Breast epithelium (tissue), 4 donors: ENCODE measurements at regions not wholly inside any gene's neighbourhood (a gene's known extent, or its start where the extent isn't known, plus 50 kb on each side); places are given as distances from the start of the nearest gene placed in this dataset.

Experiments
- DNase-seq, 2 donors: peaks; one replicate each; pipeline ENCODE4 v3.0.0-alpha.2; 2019; ENCODE audit warnings: low spot score in 2 of 2
- H3K27ac ChIP-seq, 2 donors: fragments of 200-600 bp; sonication (generic) in 1 of 2; one replicate each; pipeline ENCODE4 v1.5.1; 2016 to 2019; ENCODE audit warnings: mild to moderate bottlenecking in 1 of 2
- H3K27me3 ChIP-seq, 2 donors: fragments of 200-600 bp; sonication (generic) in 1 of 2; one replicate each; pipeline versions ENCODE4 v1.5.1 to v1.6.0; 2017 to 2019; ENCODE audit warnings: control low read depth in 1 of 2, mild to moderate bottlenecking in 1 of 2
- H3K36me3 ChIP-seq: fragments of 200-600 bp; one replicate; pipeline ENCODE4 v1.5.1; 2019
- H3K4me1 ChIP-seq, 2 donors: fragments of 200-600 bp; sonication (generic); one replicate each; pipeline ENCODE4 v1.5.1; 2016 to 2019; ENCODE audit warnings: control low read depth in 1 of 2
- H3K4me3 ChIP-seq, 3 donors: fragments of 200-600 bp; sonication (generic); 1 replicate in 2 of 3; 2 replicates in 1 of 3; pipeline ENCODE4 v1.5.1; 2016 to 2019; ENCODE audit warnings: mild to moderate bottlenecking in 3 of 3, moderate library complexity in 2 of 3
- H3K9me3 ChIP-seq, 2 donors: fragments of 200-600 bp; sonication (generic) in 1 of 2; one replicate each; pipeline ENCODE4 v1.5.1; 2016 to 2019; ENCODE audit warnings: control low read depth in 1 of 2
- POLR2A ChIP-seq: fragments of 450-650 bp; IDR thresholded peaks from one replicate; pipeline ENCODE4 v1.6.1; 2016; ENCODE audit warnings: antibody characterized with exemption, mild to moderate bottlenecking, moderate library complexity
- POLR2AphosphoS5 ChIP-seq, 3 donors: sonication (generic); formaldehyde crosslinking; IDR thresholded peaks; one replicate each; pipeline ENCODE4 v1.6.1; 2017; ENCODE audit warnings: antibody characterized with exemption in 3 of 3
- intact Hi-C: fragments of 100-400 bp; cut with DNase I; formaldehyde crosslinking; loops from one replicate; pipeline ENCODE4 v1.15.1; 2023; ENCODE audit warnings: low total_unique reads
- TF ChIP-seq, protein P1 (sequence below), 3 donors: fragments of 450-650 bp; IDR thresholded peaks; one replicate each; pipeline ENCODE4 v1.5.1; 2016 to 2017; ENCODE audit warnings: antibody characterized with exemption in 3 of 3, mild to moderate bottlenecking in 3 of 3, moderate library complexity in 3 of 3

DNA sequence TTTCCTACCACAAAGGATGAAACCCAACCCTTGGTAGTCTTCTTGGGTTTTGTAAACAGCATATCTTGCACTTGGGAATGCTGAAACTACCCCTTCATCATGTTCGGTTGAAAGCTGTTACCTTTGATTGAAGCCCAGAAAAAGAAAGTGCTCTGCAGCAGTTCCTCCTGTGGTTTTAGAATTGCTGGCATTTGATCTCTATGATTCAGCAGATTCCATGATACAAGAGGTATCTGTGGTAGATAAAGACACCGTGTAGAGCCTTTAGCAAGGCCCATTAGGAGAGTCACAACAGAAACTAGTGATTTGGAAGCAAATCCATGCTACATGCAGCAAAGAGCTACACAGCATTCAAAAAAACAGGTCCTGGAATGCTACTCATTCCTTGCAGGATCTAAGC is 557.0 kb downstream of the TLE1 start:
- TF ChIP-seq, protein P1, sequence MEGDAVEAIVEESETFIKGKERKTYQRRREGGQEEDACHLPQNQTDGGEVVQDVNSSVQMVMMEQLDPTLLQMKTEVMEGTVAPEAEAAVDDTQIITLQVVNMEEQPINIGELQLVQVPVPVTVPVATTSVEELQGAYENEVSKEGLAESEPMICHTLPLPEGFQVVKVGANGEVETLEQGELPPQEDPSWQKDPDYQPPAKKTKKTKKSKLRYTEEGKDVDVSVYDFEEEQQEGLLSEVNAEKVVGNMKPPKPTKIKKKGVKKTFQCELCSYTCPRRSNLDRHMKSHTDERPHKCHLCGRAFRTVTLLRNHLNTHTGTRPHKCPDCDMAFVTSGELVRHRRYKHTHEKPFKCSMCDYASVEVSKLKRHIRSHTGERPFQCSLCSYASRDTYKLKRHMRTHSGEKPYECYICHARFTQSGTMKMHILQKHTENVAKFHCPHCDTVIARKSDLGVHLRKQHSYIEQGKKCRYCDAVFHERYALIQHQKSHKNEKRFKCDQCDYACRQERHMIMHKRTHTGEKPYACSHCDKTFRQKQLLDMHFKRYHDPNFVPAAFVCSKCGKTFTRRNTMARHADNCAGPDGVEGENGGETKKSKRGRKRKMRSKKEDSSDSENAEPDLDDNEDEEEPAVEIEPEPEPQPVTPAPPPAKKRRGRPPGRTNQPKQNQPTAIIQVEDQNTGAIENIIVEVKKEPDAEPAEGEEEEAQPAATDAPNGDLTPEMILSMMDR (IDR thresholded peaks at IDR 0.05): no peak
- TF ChIP-seq POLR2AphosphoS5 (IDR thresholded peaks at IDR 0.05) (no peak), POLR2A (no peak)
- Histone ChIP-seq H3K27ac (no peak overlapping the region), H3K4me1 (no peaks in the 10 kb centered on the region), H3K9me3 (no peaks in the 10 kb centered on the region), H3K27me3 (no peaks in the 10 kb centered on the region), H3K36me3 (no peaks in the 10 kb centered on the region), H3K4me3 (no peak overlapping the region)
- intact Hi-C loops: no loop called here
- no peak for DNase-seq

GRCh38 chr9:81128701-81129100 is 560.6 kb downstream of the TLE1 start:
- H3K9me3 ChIP-seq: no peaks in the 10 kb centered on the region
- DNase-seq: no peak
- TF ChIP-seq, protein P1 (IDR thresholded peaks at IDR 0.05): no peak
- TF ChIP-seq POLR2A (no peak), POLR2AphosphoS5 (IDR thresholded peaks at IDR 0.05) (no peak)
- H3K36me3 ChIP-seq: no peaks in the 10 kb centered on the region
- H3K27me3 ChIP-seq: no peaks in the 10 kb centered on the region
- H3K27ac ChIP-seq: no peak overlapping the region
- intact Hi-C loops: no loop called here
- no peaks in the 10 kb centered on the region for H3K4me1 ChIP-seq
- no peak overlapping the region for H3K4me3 ChIP-seq

GRCh38 chr9:81125446-81126092 is 563.8 kb downstream of the TLE1 start:
- intact Hi-C loops: no loop called here
- TF ChIP-seq, protein P1 (IDR thresholded peaks at IDR 0.05): no peak
- TF ChIP-seq POLR2AphosphoS5 (IDR thresholded peaks at IDR 0.05): no peak
- TF ChIP-seq POLR2A: no peak

GRCh38 chr9:81123526-81123925 is 565.8 kb downstream of the TLE1 start:
- no peak for DNase-seq
- TF ChIP-seq, protein P1 (IDR thresholded peaks at IDR 0.05): no peak
- no peak for TF ChIP-seq POLR2AphosphoS5 (IDR thresholded peaks at IDR 0.05)
- no peak for TF ChIP-seq POLR2A
- Histone ChIP-seq H3K4me3 (no peak overlapping the region), H3K36me3 (no peaks in the 10 kb centered on the region), H3K4me1 (no peaks in the 10 kb centered on the region), H3K9me3 (no peaks in the 10 kb centered on the region), H3K27ac (no peak overlapping the region), H3K27me3 (no peaks in the 10 kb centered on the region)
- intact Hi-C loops: no loop called here

More at GRCh38 chr9:81125446-81126092, 563.8 kb downstream of the TLE1 start:
- no peaks in the 10 kb centered on the region for H3K36me3 ChIP-seq
- no peak overlapping the region for H3K4me3 ChIP-seq
- DNase-seq: no peak
- no peaks in the 10 kb centered on the region for H3K9me3 ChIP-seq
- H3K27me3 ChIP-seq: no peaks in the 10 kb centered on the region
- H3K4me1 ChIP-seq: no peaks in the 10 kb centered on the region
- H3K27ac ChIP-seq: no peak overlapping the region

GRCh38 chr9:81122749-81123148 is 566.6 kb downstream of the TLE1 start:
- no peak overlapping the region for H3K27ac ChIP-seq
- H3K36me3 ChIP-seq: no peaks in the 10 kb centered on the region
- no peak for DNase-seq
- TF ChIP-seq POLR2A (no peak), POLR2AphosphoS5 (IDR thresholded peaks at IDR 0.05) (no peak)
- TF ChIP-seq, protein P1 (IDR thresholded peaks at IDR 0.05): no peak
- H3K9me3 ChIP-seq: no peaks in the 10 kb centered on the region
- H3K27me3 ChIP-seq: no peaks in the 10 kb centered on the region
- no peaks in the 10 kb centered on the region for H3K4me1 ChIP-seq
- intact Hi-C loops: no loop called here
- H3K4me3 ChIP-seq: no peak overlapping the region
